Suprapubic skin (tissue), 4 donors: ENCODE measurements at regions not wholly inside any gene's neighbourhood (a gene's known extent, or its start where the extent isn't known, plus 50 kb on each side); places are given as distances from the start of the nearest gene placed in this dataset.
A peak's percentile ranks its signal among the peaks of the same experiment; 100 is the strongest.

Experiments
- DNase-seq, 2 donors: peaks; one replicate each; pipeline ENCODE4 v3.0.0-alpha.2; 2019; ENCODE audit warnings: low spot score in 2 of 2
- H3K27ac ChIP-seq: fragments of 200-600 bp; sonication (generic); one replicate; pipeline ENCODE4 v1.5.1; 2019
- H3K27me3 ChIP-seq: fragments of 200-600 bp; sonication (generic); one replicate; pipeline ENCODE4 v1.5.1; 2019
- H3K36me3 ChIP-seq: fragments of 200-600 bp; sonication (generic); one replicate; pipeline ENCODE4 v1.5.1; 2019
- H3K4me1 ChIP-seq: fragments of 200-600 bp; sonication (generic); one replicate; pipeline ENCODE4 v1.5.1; 2019
- H3K4me3 ChIP-seq: fragments of 200-600 bp; sonication (generic); one replicate; pipeline ENCODE4 v1.5.1; 2019; ENCODE audit warnings: mild to moderate bottlenecking
- H3K9me3 ChIP-seq: fragments of 200-600 bp; sonication (generic); one replicate; pipeline ENCODE4 v1.5.1; 2019
- EP300 ChIP-seq: sonication (generic); formaldehyde crosslinking; IDR thresholded peaks from one replicate; pipeline ENCODE4 v1.6.1; 2017; ENCODE audit warnings: antibody characterized with exemption
- POLR2A ChIP-seq, 2 donors: fragments of 450-650 bp; IDR thresholded peaks; one replicate each; pipeline ENCODE4 v1.6.1; 2017; ENCODE audit warnings: antibody characterized with exemption in 2 of 2, mild to moderate bottlenecking in 2 of 2, moderate library complexity in 2 of 2
- POLR2AphosphoS5 ChIP-seq, 3 donors: sonication (generic); formaldehyde crosslinking; IDR thresholded peaks; one replicate each; pipeline ENCODE4 v1.6.1; 2017; ENCODE audit warnings: antibody characterized with exemption in 3 of 3
- WGBS: methylation state at CpG from one replicate; pipeline ENCODE4 v1.1.5; 2018; 5-methylcytosine and 5-hydroxymethylcytosine counted together
- TF ChIP-seq, protein P1 (sequence below), 2 donors: fragments of 200-600 bp in 1 of 2; fragments of 450-650 bp in 1 of 2; sonication (generic) in 1 of 2; IDR thresholded peaks; one replicate each; pipeline ENCODE4 v1.5.1; 2016 to 2019; ENCODE audit warnings: antibody characterized with exemption in 2 of 2, mild to moderate bottlenecking in 1 of 2, moderate library complexity in 1 of 2

DNA sequence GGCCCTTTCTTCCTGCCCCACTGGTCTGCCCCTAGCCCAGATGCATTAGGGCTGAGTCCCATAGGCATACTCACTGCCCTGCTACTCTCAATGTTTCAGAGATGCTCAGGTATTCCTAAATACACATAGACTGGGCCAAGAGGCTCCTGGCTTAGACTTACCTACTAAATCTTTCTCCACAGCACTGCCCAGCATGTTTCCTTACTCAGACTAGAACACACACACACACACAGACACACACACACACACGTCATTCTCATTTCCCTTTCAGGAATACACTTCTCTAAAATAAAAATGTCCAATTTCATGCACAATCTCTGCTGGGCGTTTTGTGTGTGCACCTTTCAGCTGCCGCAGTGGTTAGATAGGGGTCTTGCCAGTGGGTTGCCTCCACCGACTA is 175.7 kb downstream of the FAM43A start:
- H3K4me1 ChIP-seq, result peaks cover 8% of the 10 kb centered on the region
- no peaks in the 10 kb centered on the region for H3K36me3 ChIP-seq
- no peaks in the 10 kb centered on the region for H3K27me3 ChIP-seq
- H3K4me3 ChIP-seq, result no peak overlapping the region
- DNase-seq, result no peak
- TF ChIP-seq EP300, result no peak
- no peak for TF ChIP-seq POLR2A (IDR thresholded peaks at IDR 0.05)
- TF ChIP-seq, protein P1, sequence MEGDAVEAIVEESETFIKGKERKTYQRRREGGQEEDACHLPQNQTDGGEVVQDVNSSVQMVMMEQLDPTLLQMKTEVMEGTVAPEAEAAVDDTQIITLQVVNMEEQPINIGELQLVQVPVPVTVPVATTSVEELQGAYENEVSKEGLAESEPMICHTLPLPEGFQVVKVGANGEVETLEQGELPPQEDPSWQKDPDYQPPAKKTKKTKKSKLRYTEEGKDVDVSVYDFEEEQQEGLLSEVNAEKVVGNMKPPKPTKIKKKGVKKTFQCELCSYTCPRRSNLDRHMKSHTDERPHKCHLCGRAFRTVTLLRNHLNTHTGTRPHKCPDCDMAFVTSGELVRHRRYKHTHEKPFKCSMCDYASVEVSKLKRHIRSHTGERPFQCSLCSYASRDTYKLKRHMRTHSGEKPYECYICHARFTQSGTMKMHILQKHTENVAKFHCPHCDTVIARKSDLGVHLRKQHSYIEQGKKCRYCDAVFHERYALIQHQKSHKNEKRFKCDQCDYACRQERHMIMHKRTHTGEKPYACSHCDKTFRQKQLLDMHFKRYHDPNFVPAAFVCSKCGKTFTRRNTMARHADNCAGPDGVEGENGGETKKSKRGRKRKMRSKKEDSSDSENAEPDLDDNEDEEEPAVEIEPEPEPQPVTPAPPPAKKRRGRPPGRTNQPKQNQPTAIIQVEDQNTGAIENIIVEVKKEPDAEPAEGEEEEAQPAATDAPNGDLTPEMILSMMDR (IDR thresholded peaks at IDR 0.05), result no peak
- TF ChIP-seq POLR2AphosphoS5 (IDR thresholded peaks at IDR 0.05), result no peak
- 90% methylated on average over 4 of the region's 4 CpGs for WGBS
- no peaks in the 10 kb centered on the region for H3K9me3 ChIP-seq
- no peak overlapping the region for H3K27ac ChIP-seq

DNA sequence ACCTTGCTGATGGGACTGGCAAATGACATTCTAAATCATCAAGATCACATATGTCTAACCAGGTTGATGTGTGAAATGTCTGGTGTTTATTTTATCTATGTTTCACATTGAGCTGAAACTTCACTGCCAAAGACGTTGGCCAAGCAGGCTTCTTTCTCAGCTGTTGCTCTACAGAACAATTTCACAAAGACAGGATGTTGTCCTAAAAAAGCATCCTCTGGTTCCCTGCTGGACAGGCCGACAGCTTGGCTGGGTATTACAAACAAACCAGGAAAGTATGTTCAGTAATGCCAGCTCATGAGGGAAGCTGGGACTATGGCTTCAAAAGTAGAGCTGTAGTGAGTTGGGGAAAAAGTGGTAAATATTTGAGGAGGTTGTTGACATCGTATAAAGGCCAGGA is 179.4 kb downstream of the FAM43A start:
- peaks cover 13% of the 10 kb centered on the region for H3K4me1 ChIP-seq
- TF ChIP-seq POLR2A (IDR thresholded peaks at IDR 0.05) (no peak), EP300 (no peak), POLR2AphosphoS5 (IDR thresholded peaks at IDR 0.05) (no peak)
- TF ChIP-seq, protein P1 (IDR thresholded peaks at IDR 0.05), result no peak
- H3K36me3 ChIP-seq, result no peaks in the 10 kb centered on the region
- no peaks in the 10 kb centered on the region for H3K9me3 ChIP-seq
- no peak for DNase-seq
- no peak overlapping the region for H3K4me3 ChIP-seq
- no peak overlapping the region for H3K27ac ChIP-seq
- 65% methylated on average over 3 of the region's 3 CpGs for WGBS
- no peaks in the 10 kb centered on the region for H3K27me3 ChIP-seq

DNA sequence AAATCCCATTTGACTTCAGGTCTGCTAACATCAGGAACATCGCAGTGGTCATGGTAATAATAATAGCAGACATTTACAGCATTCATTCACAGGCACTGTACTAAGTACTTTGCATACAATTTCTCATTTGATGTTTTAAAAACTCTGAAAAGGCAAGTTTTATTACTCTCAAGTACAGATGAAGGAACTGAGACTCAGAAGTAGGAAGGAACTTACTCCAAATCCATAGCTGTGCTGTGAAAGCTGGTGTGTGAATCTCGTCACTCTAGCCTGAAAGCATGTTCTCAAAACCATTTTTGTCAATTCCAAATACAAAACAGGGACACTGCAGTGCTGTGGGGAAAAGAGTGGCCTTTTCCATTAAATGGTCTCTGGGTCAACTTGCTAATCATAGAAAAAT is 179.9 kb downstream of the FAM43A start:
- H3K27me3 ChIP-seq, result no peaks in the 10 kb centered on the region
- no peaks in the 10 kb centered on the region for H3K9me3 ChIP-seq
- WGBS, result 86% methylated on average over 2 of the region's 2 CpGs
- no peak for DNase-seq
- H3K36me3 ChIP-seq, result no peaks in the 10 kb centered on the region
- no peak overlapping the region for H3K4me3 ChIP-seq
- peaks cover 18% of the 10 kb centered on the region for H3K4me1 ChIP-seq
- no peak for TF ChIP-seq POLR2AphosphoS5 (IDR thresholded peaks at IDR 0.05)
- no peak for TF ChIP-seq EP300
- TF ChIP-seq, protein P1 (IDR thresholded peaks at IDR 0.05), result no peak
- TF ChIP-seq POLR2A (IDR thresholded peaks at IDR 0.05), result no peak
- no peak overlapping the region for H3K27ac ChIP-seq

DNA sequence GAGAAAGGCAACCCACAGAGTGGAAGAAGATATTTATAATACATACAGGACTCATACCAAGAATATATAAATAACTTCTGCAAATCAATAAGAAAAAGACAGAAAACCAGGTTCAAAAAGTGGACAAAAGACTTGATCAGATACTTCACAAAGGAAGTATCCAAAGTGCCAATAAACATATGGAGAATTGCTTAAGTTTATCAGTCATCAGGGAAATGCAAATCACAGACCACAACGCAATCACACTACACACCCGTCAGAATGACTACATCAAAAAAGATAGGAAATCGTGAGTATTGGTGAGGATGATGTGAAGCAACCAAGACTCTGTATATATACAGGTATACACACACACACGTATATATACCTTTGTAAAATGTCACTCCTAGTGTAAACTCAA is 180.6 kb downstream of the FAM43A start:
- Histone ChIP-seq H3K27ac (no peak overlapping the region), H3K9me3 (no peaks in the 10 kb centered on the region), H3K36me3 (no peaks in the 10 kb centered on the region), H3K4me3 (no peak overlapping the region), H3K27me3 (no peaks in the 10 kb centered on the region), H3K4me1 (peaks cover 25% of the 10 kb centered on the region)
- DNase-seq, result no peak
- TF ChIP-seq POLR2AphosphoS5 (IDR thresholded peaks at IDR 0.05) (no peak), EP300 (no peak), POLR2A (IDR thresholded peaks at IDR 0.05) (no peak)
- TF ChIP-seq, protein P1 (IDR thresholded peaks at IDR 0.05), result no peak
- 80% methylated on average over 4 of the region's 4 CpGs for WGBS

DNA sequence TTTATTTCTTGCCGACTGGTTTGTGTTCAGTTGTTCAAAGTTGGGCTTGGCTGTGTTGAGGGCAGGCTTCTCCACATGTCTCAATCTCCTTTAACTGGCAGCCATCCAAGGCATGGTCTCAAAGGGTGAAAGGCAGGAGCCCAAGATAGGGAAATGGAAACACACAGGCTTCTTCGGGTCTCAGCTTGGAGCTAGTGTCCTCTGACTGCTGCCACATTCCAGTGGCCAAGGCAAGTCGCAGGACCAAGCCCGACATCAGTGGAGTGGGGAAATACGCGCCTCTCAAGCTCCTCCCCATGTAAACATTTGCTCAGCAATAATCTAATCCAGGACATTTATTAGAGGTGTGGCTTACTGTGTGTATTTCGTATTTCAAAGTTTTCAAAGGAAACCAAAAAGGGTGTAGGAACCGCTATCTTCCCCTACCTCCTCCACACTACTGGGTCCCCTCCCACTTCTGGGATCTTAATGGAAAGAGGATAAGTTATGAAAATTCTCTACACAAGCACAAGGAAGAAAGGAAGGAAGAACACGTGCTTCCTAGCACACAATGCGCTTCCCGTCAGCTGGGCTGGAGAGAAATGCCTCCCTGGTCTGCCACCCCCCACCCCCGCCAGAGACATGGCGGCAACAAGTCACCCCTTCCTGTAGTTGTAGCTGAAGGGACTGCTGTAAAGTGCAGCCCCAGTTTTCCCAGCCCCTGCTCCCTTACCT is 181.7 kb downstream of the FAM43A start:
- H3K27ac ChIP-seq, result peak overlapping the region; percentile 55
- no peak for DNase-seq
- H3K9me3 ChIP-seq, result no peaks in the 10 kb centered on the region
- TF ChIP-seq, protein P1 (IDR thresholded peaks at IDR 0.05), result no peak
- TF ChIP-seq POLR2A (IDR thresholded peaks at IDR 0.05) (no peak), EP300 (no peak), POLR2AphosphoS5 (IDR thresholded peaks at IDR 0.05) (no peak)
- H3K4me3 ChIP-seq, result no peak overlapping the region
- H3K36me3 ChIP-seq, result no peaks in the 10 kb centered on the region
- H3K27me3 ChIP-seq, result no peaks in the 10 kb centered on the region
- 48% methylated on average over 11 of the region's 13 CpGs for WGBS
- H3K4me1 ChIP-seq, result peaks cover 36% of the 10 kb centered on the region
